Upper lobe of right lung (tissue), 1 donor: ENCODE measurements at regions not wholly inside any gene's neighbourhood (a gene's known extent, or its start where the extent isn't known, plus 50 kb on each side); places are given as distances from the start of the nearest gene placed in this dataset.

ENCODE experiments used
- ATAC-seq: fragments of 200-7000 bp; cut with Tn5 transposase; one replicate; pipeline ENCODE4 v1.9.1; 2020; ENCODE audit warnings: mild to moderate bottlenecking, moderate library complexity
- DNase-seq: peaks from one replicate; pipeline ENCODE4 v3.0.0-alpha.2; 2020
- H3K27ac ChIP-seq: fragments of 200-600 bp; one replicate; pipeline ENCODE4 v1.8.0; 2022
- H3K27me3 ChIP-seq: fragments of 200-600 bp; one replicate; pipeline ENCODE4 v1.8.0; 2022; ENCODE audit warnings: mild to moderate bottlenecking
- H3K36me3 ChIP-seq: fragments of 200-600 bp; one replicate; pipeline ENCODE4 v1.8.0; 2022
- H3K4me1 ChIP-seq: fragments of 200-600 bp; one replicate; pipeline ENCODE4 v1.8.0; 2022
- H3K4me3 ChIP-seq: fragments of 200-600 bp; one replicate; pipeline ENCODE4 v1.8.0; 2022; ENCODE audit warnings: mild to moderate bottlenecking
- H3K9me3 ChIP-seq: fragments of 200-600 bp; one replicate; pipeline ENCODE4 v1.8.0; 2022
- CTCF ChIP-seq: fragments of 200-600 bp; IDR thresholded peaks from one replicate; pipeline ENCODE4 v1.8.0; 2022; ENCODE audit warnings: antibody characterized with exemption
- intact Hi-C: fragments of 100-400 bp; cut with DNase I; formaldehyde crosslinking; loops from one replicate; pipeline ENCODE4 v1.11.0; 2022
- donor health status: DM: no; HTN: yes; CAD: no; lungs with severe emphysema.

GRCh38 chr16:76164970-76165558, 112.1 kb upstream of the CNTNAP4 start:
- no peak overlapping the region for H3K4me3 ChIP-seq
- no peaks in the 10 kb centered on the region for H3K36me3 ChIP-seq
- H3K9me3 ChIP-seq, result no peaks in the 10 kb centered on the region
- H3K27me3 ChIP-seq, result no peaks in the 10 kb centered on the region
- TF ChIP-seq CTCF, result no peak
- ATAC-seq (no peak), DNase-seq (no peak)
- H3K4me1 ChIP-seq, result no peaks in the 10 kb centered on the region
- no peak overlapping the region for H3K27ac ChIP-seq
- intact Hi-C loops, result no loop called here

GRCh38 chr16:76175718-76176117, 101.5 kb upstream of the CNTNAP4 start:
- Histone ChIP-seq H3K27me3 (no peaks in the 10 kb centered on the region), H3K4me1 (no peaks in the 10 kb centered on the region), H3K9me3 (no peaks in the 10 kb centered on the region), H3K4me3 (no peak overlapping the region), H3K36me3 (no peaks in the 10 kb centered on the region), H3K27ac (no peak overlapping the region)
- no peak for TF ChIP-seq CTCF
- DNase-seq (no peak), ATAC-seq (no peak)
- intact Hi-C loops, result no loop called here

GRCh38 chr16:76176153-76176552, 101.0 kb upstream of the CNTNAP4 start:
- H3K27me3 ChIP-seq, result no peaks in the 10 kb centered on the region
- DNase-seq, result no peak

GRCh38 chr16:76176616-76177015, 100.6 kb upstream of the CNTNAP4 start:
- no peak for DNase-seq
- H3K4me1 ChIP-seq, result no peaks in the 10 kb centered on the region
- no peak overlapping the region for H3K4me3 ChIP-seq
- no peaks in the 10 kb centered on the region for H3K36me3 ChIP-seq
- H3K9me3 ChIP-seq, result no peaks in the 10 kb centered on the region
- no peak overlapping the region for H3K27ac ChIP-seq
- ATAC-seq, result no peak
- H3K27me3 ChIP-seq, result no peaks in the 10 kb centered on the region
- intact Hi-C loops, result no loop called here
- TF ChIP-seq CTCF, result no peak

More at GRCh38 chr16:76176153-76176552, 101.0 kb upstream of the CNTNAP4 start:
- no peaks in the 10 kb centered on the region for H3K9me3 ChIP-seq
- no peaks in the 10 kb centered on the region for H3K36me3 ChIP-seq
- TF ChIP-seq CTCF, result no peak
- intact Hi-C loops, result no loop called here
- ATAC-seq, result no peak
- no peaks in the 10 kb centered on the region for H3K4me1 ChIP-seq
- H3K27ac ChIP-seq, result no peak overlapping the region
- H3K4me3 ChIP-seq, result no peak overlapping the region

GRCh38 chr16:76182041-76182635, 95.1 kb upstream of the CNTNAP4 start:
- TF ChIP-seq CTCF, result no peak
- intact Hi-C loops, result no loop called here
- ATAC-seq (peak; percentile 24), DNase-seq (no peak)
- no peaks in the 10 kb centered on the region for H3K27me3 ChIP-seq
- no peaks in the 10 kb centered on the region for H3K36me3 ChIP-seq
- H3K4me3 ChIP-seq, result no peak overlapping the region
- no peak overlapping the region for H3K27ac ChIP-seq
- H3K9me3 ChIP-seq, result peaks cover 6% of the 10 kb centered on the region
- H3K4me1 ChIP-seq, result no peaks in the 10 kb centered on the region
